Stimulated activated effector memory CD8-positive, alpha-beta T cell treated with anti-CD3 and anti-CD28 coated beads, Interleukin-12 subunit alpha, Interleukin-12 subunit beta, amount 100 ng/mL, for 72 hours (primary cell): ENCODE measurements at regions not wholly inside any gene's neighbourhood (a gene's known extent, or its start where the extent isn't known, plus 50 kb on each side); places are given as distances from the start of the nearest gene placed in this dataset.

Experiments used
- ATAC-seq: fragments of 150-1000 bp; cut with Tn5 transposase; 2 replicates; pipeline ENCODE4 v1.10.0; 2021
- DNase-seq, 2 donors: peaks; one replicate each; pipeline ENCODE4 v3.0.0; 2021 to 2022; ENCODE audit warnings: low spot score in 2 of 2
- H3K27ac Mint-ChIP-seq: one replicate; pipeline ENCODE4 v1.8.0; 2022; ENCODE audit warnings: mild to moderate bottlenecking, mixed read lengths
- H3K36me3 Mint-ChIP-seq: one replicate; pipeline ENCODE4 v1.8.0; 2022; ENCODE audit warnings: mild to moderate bottlenecking, mixed read lengths
- H3K4me1 Mint-ChIP-seq: one replicate; pipeline ENCODE4 v1.8.0; 2022; ENCODE audit warnings: mixed read lengths
- H3K4me3 Mint-ChIP-seq: one replicate; pipeline ENCODE4 v1.8.0; 2022; ENCODE audit warnings: mild to moderate bottlenecking, mixed read lengths
- H3K9me3 Mint-ChIP-seq: one replicate; pipeline ENCODE4 v1.8.0; 2022; ENCODE audit warnings: mixed read lengths

DNA sequence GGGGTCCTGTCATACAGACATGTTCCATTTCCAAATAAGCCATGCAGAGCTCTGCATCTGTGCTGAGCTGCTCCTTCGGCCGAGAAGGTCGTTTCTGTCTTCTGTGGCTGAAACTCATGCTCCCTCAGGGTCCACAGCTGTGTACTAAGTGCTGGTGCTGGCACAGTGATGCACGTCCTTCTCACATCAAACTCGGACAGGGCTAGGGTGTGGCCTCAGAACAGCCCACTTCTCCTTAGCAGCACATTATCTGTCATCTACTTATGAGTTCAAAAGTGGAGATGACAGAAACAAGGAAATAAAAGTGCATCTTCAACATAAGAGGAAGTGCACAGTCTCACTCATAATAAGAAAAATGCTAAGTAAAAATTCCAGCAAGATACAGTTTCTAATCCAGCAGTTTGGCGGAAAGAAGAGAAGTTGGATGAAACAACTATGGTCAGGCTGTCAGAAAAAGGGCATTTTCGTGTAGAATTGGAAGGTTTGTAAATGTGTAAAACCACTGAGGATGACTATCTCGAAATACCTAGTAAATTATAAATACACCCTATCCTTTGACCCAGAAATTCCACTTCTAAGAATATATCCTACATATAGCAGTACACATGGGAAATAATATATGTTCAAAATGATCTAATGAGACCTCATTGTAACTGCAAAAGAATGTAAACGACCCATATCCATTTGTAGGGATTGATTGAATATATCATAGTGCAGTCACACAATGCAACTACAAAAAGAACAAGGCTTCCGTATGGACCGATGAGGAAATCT, 53.7 kb upstream of the APCDD1 start:
- Mint-ChIP-seq H3K36me3 (no peaks in the 10 kb centered on the region), H3K4me3 (no peak overlapping the region), H3K27ac (no peak overlapping the region), H3K9me3 (no peaks in the 10 kb centered on the region), H3K4me1 (no peaks in the 10 kb centered on the region)
- ATAC-seq (peak; percentile 26), DNase-seq (no peak)

DNA sequence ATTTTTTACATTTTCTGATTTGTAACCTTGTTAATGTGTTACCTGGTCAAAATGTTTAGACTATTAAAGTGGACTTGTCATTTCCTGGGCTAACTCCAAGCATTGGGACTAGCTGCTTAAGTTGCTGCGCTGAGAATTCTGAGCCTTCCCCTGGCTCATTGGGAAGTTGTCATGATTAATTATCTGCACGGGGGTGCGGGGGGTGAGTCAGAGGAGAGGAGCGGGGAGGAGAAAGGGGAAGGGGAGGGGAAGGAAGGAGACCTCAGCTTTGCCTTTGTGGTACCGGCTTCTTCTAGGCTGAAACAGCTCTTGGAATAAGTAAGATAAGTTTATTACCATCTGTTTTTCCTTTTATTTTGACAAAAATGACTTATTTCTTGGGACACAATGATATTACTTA, 52.9 kb upstream of the APCDD1 start:
- no peak for ATAC-seq
- H3K27ac Mint-ChIP-seq = no peak overlapping the region
- no peak for DNase-seq
- H3K4me3 Mint-ChIP-seq = no peak overlapping the region
- H3K36me3 Mint-ChIP-seq = no peaks in the 10 kb centered on the region
- no peaks in the 10 kb centered on the region for H3K9me3 Mint-ChIP-seq
- H3K4me1 Mint-ChIP-seq = no peaks in the 10 kb centered on the region

- no peaks in the 10 kb centered on the region for H3K9me3 Mint-ChIP-seq
- H3K4me3 Mint-ChIP-seq = no peak overlapping the region
- no peaks in the 10 kb centered on the region for H3K36me3 Mint-ChIP-seq
- DNase-seq (no peak), ATAC-seq (no peak)
- no peak overlapping the region for H3K27ac Mint-ChIP-seq
- no peaks in the 10 kb centered on the region for H3K4me1 Mint-ChIP-seq
Observed at GRCh38 chr18:10401930-10402329, 52.5 kb upstream of the APCDD1 start.

DNA sequence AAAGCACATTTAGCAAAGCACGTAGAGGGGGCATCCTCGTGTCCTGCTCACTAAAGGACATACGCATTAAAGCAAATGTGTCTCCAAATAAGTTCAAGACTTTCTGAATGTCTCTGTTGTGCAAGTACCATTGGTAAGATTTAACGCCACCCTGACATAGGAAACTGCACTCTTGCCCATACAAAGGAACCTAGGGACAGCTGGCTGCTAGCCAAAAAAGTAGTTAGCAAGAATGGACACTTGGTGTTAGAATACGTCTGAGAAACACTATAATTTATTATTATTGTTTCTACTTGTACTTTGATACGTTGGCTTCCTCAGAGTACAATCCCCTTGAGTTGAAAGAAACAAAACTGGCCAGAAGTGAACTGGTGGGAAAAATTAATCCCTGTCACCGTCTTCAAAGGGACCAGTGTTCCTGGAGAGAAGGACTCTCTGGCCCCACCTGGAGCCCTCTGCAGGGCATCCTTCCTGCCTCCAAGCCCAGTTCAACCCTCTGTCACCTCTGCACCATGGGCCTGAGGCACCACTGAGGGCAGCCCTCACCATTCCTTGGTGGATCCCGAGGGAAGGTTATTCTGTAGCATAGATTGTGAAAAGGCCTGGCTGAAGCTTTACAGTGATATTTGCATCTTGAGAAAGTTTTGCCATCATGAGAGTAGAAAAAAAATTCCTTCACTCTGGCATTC, 51.4 kb upstream of the APCDD1 start:
- no peak overlapping the region for H3K27ac Mint-ChIP-seq
- ATAC-seq = no peak

GRCh38 chr18:10403708-10404107, 50.7 kb upstream of the APCDD1 start:
- H3K4me1 Mint-ChIP-seq = no peaks in the 10 kb centered on the region
- no peak for ATAC-seq
- no peaks in the 10 kb centered on the region for H3K36me3 Mint-ChIP-seq
- H3K9me3 Mint-ChIP-seq = no peaks in the 10 kb centered on the region
- H3K4me3 Mint-ChIP-seq = no peak overlapping the region
- H3K27ac Mint-ChIP-seq = no peak overlapping the region
- DNase-seq = no peak

More for the DNA sequence above, 51.4 kb upstream of the APCDD1 start:
- H3K36me3 Mint-ChIP-seq = no peaks in the 10 kb centered on the region
- no peak overlapping the region for H3K4me3 Mint-ChIP-seq
- no peak for DNase-seq
- H3K9me3 Mint-ChIP-seq = no peaks in the 10 kb centered on the region
- H3K4me1 Mint-ChIP-seq = no peaks in the 10 kb centered on the region

DNA sequence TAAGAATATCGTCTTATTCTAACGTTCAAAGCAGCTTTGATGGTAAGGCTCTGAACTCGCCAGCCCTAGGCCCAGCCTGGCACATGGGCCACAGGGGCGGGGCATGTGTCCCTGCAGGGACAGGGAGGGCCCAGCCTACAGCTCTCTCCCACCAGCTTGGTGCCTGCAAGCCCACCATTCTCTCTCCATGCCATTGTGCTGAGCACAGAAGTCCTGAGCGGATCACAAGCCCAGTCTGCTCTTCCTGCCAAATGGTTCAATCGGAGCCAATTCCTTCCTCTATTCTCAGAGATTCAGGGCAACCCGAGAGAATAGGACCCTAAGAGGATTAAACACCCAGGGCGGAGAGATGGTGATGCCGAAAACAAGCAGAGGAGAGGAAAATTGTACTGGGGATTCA, 50.3 kb upstream of the APCDD1 start:
- no peak for ATAC-seq
- Mint-ChIP-seq H3K27ac (no peak overlapping the region), H3K4me1 (no peaks in the 10 kb centered on the region), H3K9me3 (no peaks in the 10 kb centered on the region), H3K36me3 (no peaks in the 10 kb centered on the region), H3K4me3 (no peak overlapping the region)
- no peak for DNase-seq
